Stimulated activated CD8-positive, alpha-beta memory T cell treated with anti-CD3 and anti-CD28 coated beads, Interleukin-15, amount 100 ng/mL, for 1 hour (primary cell): ENCODE measurements at regions not wholly inside any gene's neighbourhood (a gene's known extent, or its start where the extent isn't known, plus 50 kb on each side); places are given as distances from the start of the nearest gene placed in this dataset.

ENCODE experiments used
- DNase-seq: peaks from one replicate; pipeline ENCODE4 v3.0.0-alpha.2; 2020; ENCODE audit warnings: low read depth

- DNase-seq, result no peak
Measured at GRCh38 chr7:155202106-155202871, 95.4 kb upstream of the INSIG1 start.

- DNase-seq, result no peak
Measured at GRCh38 chr7:155203059-155203881, 94.4 kb upstream of the INSIG1 start.

DNA sequence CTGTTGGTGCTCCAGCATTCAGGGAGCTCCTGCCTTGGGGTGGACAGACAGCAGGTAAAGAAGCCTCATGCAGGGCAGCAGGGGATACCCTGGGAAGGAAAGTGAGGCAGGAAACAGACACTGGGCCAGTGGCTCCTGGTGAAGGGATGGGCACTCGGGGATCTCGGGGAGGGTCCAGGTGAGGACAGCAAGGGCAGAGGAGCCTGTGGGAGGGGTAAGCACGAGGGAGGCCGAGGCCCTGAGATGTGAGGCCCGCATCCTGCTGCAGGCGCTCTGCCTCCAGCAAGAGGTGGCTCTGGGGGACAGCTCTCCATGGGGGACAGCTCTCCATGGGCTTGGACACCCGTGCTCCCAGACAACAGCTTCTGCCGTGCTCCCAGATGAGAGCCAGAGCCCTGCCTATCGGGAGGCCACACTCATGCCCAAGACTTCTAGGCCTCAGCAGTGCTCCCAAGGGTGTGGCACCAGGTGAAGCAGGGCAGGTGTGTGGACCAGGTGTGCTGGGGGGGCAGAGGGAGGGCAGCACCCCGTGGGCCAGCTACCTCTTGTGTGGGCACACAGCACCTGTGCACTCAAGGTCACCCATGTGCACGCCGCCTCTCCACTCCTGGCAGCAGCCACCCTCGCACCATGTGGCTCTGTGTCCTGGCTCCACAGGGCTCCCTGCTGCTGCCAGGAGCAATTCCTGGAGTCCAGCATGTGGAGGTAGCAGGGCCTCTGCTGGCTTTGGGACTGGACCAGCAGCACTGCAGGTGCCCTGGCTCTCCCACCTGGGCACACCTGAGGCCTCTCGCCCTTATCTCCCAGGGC is 93.6 kb upstream of the INSIG1 start:
- DNase-seq, result no peak

- no peak for DNase-seq
Measured at GRCh38 chr7:155204744-155205367, 92.8 kb upstream of the INSIG1 start.

DNA sequence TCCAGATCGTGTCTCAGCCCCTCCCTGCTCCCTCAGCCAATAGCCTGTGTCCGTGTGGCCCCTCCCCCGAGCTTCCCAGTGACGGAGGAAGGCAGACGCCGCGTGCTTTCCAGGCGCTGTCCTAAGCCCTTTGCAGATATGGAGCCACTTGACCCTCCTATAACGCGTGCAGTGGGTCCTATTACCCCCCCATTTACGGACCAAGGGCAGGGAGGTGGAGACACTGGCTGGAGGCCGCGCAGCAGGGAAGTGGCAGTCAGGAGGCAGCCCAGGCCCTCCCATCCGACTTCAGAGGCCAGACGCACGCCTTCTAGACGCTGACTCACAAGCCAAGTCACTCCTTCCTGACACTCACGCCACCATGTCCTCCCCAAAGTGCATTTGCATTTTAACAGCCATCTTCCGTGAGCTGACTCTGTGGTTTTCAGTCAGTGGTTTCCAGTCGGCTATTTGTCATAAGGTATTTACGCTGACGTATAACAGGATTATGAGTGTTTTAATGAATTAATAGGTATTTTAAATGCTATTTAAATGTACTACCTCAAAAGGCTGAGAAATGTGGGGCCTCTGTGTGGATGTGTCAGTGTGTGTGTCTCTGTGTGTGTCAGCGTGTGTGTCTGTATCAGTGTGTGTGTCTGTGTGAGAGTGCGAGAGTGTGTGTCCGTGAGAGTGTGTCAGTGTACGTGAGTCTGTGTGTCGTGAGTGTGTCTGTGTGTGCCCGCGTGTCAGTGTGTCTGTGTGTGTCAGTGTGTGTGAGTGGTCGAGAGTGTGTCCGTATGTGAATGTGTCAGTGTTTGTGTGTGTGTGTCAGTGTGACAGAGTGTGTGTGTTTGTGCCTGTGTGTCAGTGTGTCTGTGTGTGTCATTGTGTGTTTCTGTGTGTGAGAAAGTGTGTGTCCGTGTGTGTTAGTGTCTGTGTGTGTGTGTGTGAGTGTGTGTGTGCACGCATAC is 92.0 kb upstream of the INSIG1 start:
- DNase-seq, result peak; percentile 73

GRCh38 chr7:155206318-155207020 is 91.2 kb upstream of the INSIG1 start:
- DNase-seq, result peak; percentile 23

DNA sequence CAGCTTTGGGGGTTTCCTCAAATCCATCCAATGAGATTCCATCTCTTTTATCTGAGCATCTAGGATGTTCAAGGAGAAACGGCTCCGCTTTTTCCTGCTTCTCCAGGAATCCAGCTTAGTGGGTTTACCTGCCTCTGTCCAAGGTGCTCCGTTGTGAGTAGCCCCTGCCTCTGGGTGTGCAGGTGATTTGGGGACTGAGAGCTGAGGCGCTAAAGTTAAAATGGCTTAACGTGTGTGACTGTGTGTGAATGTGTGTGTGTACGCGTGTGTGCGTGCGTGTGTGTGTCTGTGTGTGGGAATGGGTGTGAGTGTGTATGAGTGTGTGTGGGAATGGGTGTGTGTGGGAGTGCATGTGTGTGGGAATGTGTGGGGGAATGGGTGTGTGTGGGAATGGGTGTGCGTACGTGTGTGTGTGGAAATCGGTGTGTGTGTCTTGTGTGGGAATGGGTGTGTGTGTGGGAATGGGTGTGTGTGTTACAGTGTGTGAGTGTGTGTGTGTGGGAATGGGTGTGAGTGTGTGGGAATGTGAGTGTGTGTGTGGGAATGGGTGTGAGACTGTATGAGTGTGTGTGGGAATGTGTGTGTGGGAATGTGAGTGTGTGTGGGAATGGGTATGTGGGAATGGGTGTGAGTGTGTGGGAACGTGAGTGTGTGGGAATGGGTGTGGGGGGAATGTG is 90.2 kb upstream of the INSIG1 start:
- DNase-seq, result no peak

GRCh38 chr7:155208681-155209477 is 88.8 kb upstream of the INSIG1 start:
- DNase-seq, result no peak

DNA sequence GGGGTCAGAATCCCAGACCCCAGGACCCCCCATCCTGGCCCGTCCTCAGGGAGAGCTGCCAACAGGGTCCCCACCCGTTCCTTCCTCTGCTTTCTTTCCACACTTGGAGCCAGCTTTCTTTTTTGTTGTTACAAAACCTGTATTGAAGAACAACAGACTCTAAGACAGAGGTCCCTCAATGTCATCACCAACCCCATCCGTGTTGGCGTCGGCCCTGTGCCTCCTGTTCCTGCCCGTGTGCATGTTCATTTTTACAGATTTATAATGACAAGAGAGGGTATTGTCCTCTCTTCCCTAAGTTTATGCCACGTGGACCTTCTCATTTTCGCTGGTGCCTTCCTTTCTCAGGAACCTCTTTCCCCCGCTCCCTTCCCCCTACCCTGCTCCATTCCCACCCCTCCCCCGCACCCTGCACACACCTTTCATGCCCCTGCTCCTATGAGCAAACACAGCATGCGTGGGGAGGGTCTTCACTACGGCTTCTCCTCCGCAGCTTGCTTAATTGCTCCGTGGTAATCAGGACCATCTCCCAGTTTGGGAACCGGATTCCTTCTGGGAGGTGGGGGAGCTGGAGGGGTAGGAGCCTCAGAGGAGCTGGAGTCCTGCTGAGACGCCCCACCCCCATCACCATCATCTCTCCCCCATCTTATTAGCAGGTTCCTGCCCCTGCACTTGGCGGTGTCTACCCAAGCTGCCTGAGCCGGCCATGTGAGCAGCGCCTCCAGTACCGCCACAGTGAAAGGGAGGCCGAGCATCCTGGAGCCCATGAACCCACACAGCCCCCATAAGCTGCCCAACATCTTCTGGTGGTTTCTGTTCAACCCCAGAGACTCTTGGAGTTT is 88.0 kb upstream of the INSIG1 start:
- no peak for DNase-seq

DNA sequence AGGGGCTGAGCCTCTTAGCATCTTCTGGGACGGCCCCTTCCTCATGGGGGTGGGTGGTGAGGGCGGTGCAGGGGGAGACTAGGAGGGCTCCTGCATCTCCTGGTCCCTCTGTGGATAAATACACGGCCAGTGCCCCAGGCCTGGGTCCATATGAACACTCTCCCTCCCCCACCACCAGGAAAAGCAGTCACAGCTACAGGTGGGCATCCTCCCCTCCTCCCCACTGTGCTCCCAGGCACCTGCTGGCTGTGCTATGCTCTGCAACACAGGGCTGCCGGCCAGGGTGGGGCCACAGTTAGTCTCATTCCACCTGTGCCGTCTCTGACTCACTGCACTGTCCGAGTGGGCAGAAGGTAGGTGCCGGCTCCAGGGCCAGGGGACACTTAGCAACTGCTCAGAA is 87.3 kb upstream of the INSIG1 start:
- DNase-seq, result no peak

DNA sequence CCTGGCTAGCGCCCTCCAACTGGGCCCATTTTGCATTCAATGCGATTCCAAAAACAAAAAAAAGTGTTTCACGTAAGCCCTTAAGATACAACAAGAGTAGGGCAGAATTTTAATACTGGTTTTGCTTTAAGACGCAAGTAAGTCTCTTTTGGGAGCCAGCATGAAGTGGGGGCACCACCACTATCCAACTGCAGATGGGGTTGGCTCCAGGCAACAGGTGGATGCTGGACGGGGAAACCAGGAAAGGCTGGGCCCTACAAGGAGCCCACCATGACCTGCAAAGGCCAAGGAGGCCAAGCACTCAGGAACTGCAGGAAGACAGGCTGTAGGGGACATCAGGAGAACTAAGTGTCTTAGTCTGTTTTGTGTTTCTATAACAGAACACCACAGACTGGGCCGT is 86.5 kb upstream of the INSIG1 start:
- no peak for DNase-seq

- no peak for DNase-seq
Measured at GRCh38 chr7:155211761-155212160, 85.9 kb upstream of the INSIG1 start.

- DNase-seq, result no peak
Measured at GRCh38 chr7:155212301-155213015, 85.2 kb upstream of the INSIG1 start.

GRCh38 chr7:155213385-155213784 is 84.3 kb upstream of the INSIG1 start:
- DNase-seq, result no peak

- no peak for DNase-seq
Measured at GRCh38 chr7:155213955-155214740, 83.5 kb upstream of the INSIG1 start.

DNA sequence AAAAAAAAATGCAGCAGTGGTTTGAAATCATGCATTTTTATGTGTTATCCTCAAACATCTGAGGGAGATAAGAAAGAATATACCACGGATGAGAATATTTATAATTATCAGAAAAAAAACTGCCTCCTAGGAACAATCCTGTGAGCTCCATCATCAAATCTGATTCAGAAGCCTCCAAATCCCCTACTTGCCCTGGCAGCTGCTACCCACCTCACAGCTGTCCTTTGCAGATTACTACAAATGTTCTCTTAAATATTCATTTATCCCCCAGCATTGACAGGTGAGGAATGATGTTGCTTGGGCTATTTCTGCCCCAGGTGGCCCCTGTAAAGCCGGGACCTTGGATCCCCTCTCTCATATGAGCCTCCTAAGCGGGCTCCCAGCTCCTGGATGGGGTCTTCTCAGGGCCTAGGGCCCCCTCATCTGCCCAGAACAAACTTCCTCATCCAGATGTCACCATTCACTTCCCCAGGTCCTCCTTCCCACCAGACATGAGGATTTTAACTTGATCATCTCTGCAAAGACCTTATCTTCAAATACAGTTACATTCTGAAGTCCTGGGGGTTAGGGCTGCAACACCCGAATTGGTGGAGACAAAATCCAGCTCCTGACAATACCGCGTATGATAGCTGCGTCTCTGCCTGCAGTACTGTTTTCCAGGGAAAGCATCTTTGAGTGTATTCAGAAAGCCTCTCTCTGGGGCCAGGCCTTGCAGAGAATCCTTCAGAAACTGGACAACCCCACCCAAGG is 81.9 kb upstream of the INSIG1 start:
- no peak for DNase-seq
